Heart left ventricle (tissue), 16 donors: ENCODE measurements at regions not wholly inside any gene's neighbourhood (a gene's known extent, or its start where the extent isn't known, plus 50 kb on each side); places are given as distances from the start of the nearest gene placed in this dataset.
"Not testable (repeated sequence)": the region's sequence is repeated elsewhere in the genome, so short reads cannot be mapped to it uniquely, and the experiment has no call there.

Source experiments
- ATAC-seq, 4 donors: fragments of 200-7000 bp; cut with Tn5 transposase; one replicate each; pipeline ENCODE4 v1.9.1; 2020 to 2022; ENCODE audit warnings: moderate library complexity in 4 of 4, mild to moderate bottlenecking in 3 of 4, moderate number of reproducible peaks in 1 of 4
- DNase-seq, 5 donors: peaks; one replicate each; pipeline ENCODE4 v3.0.0-alpha.2; 2020
- H3K27ac ChIP-seq, 12 donors: fragments of 200-600 bp; sonication (generic) in 4 of 12; one replicate each; pipeline versions ENCODE4 v1.5.0 to v1.8.0; 2016 to 2022; ENCODE audit warnings: mild to moderate bottlenecking in 2 of 12
- H3K27me3 ChIP-seq, 9 donors: fragments of 200-600 bp; sonication (generic) in 2 of 9; one replicate each; pipeline versions ENCODE4 v1.5.1 to v1.8.0; 2016 to 2022; ENCODE audit warnings: mild to moderate bottlenecking in 3 of 9
- H3K36me3 ChIP-seq, 9 donors: fragments of 200-600 bp; sonication (generic) in 2 of 9; one replicate each; pipeline versions ENCODE4 v1.5.0 to v1.8.0; 2018 to 2022; ENCODE audit warnings: mild to moderate bottlenecking in 2 of 9
- H3K4me1 ChIP-seq, 12 donors: fragments of 200-600 bp; sonication (generic) in 4 of 12; one replicate each; pipeline versions ENCODE4 v1.5.0 to v1.8.0; 2016 to 2022; ENCODE audit warnings: mild to moderate bottlenecking in 3 of 12
- H3K4me3 ChIP-seq, 12 donors: fragments of 200-600 bp; sonication (generic) in 4 of 12; one replicate each; pipeline versions ENCODE4 v1.5.0 to v1.8.0; 2017 to 2022; ENCODE audit warnings: mild to moderate bottlenecking in 9 of 12, moderate library complexity in 4 of 12
- H3K9me3 ChIP-seq, 12 donors: fragments of 200-600 bp; sonication (generic) in 4 of 12; one replicate each; pipeline versions ENCODE4 v1.5.0 to v1.8.0; 2016 to 2022; ENCODE audit warnings: mild to moderate bottlenecking in 1 of 12
- CTCF ChIP-seq, 12 donors: fragments of 200-600 bp; sonication (generic) in 4 of 12; IDR thresholded peaks; one replicate each; pipeline versions ENCODE4 v1.5.0 to v1.8.0; 2018 to 2022; ENCODE audit warnings: antibody characterized with exemption in 12 of 12, mild to moderate bottlenecking in 5 of 12
- POLR2A ChIP-seq, 2 donors: fragments of 450-650 bp; IDR thresholded peaks; one replicate each; pipeline ENCODE4 v1.6.1; 2017; ENCODE audit warnings: antibody characterized with exemption in 2 of 2, mild to moderate bottlenecking in 2 of 2, moderate library complexity in 2 of 2
- WGBS, 4 donors: extraction: QIAGEN DNeasy Blood & Tissue Kit in 2 of 4; methylation state at CpG; one replicate each; pipeline versions ENCODE4 v1.1.5 to v1.1.7; 2013 to 2018; 5-methylcytosine and 5-hydroxymethylcytosine counted together
- intact Hi-C, 10 donors: fragments of 100-400 bp; cut with DNase I; formaldehyde crosslinking; loops; one replicate each; pipeline versions ENCODE4 v1.11.1 to v1.14.2; 2022
- donor health status: ischemic (EF 13 %, LVEDD 7.1; RV severe dilation, severe dysfunction).
- donor health status: healthy with polysubstance abuse.
- donor health status: DM: no; HTN: yes; CAD: no.
- donor health status: DM: no; HTN: no; CAD: no.
- donor health status: ischemic (EF 25% LVEDD 6.9; RV normal size, moderate dysfunction).
- donor health status: ischemic (EF 25% LVEDD 5.7; RV mildly dilated, moderate dysfunction).
- donor health status: healthy.
- donor health status: DM: yes; HTN: yes; CAD: no.
- donor health status: ischemic (EF 35%, LVEDD 5.7; RV mildly dilated, moderate dysfunction).
- donor health status: nonischemic (EF 11% LVEDD 7.7; RV severe dilation, severe dysfunction).
- donor health status: DM: yes; HTN: yes; CAD: no.
- donor health status: PGD.
- donor health status: ischemic (EF 29% LVEDD 5.4; RV normal size, mild dysfunction).
- donor health status: nonischemic (EF 23%, LVEDD 6.1; RV moderate dilation, normal function).

- H3K36me3 ChIP-seq: no peaks in the 10 kb centered on the region
- H3K27me3 ChIP-seq: no peaks in the 10 kb centered on the region
- no peak for DNase-seq
- peaks cover 0 to 3% (median 0%) of the 10 kb centered on the region in 12 donors for H3K9me3 ChIP-seq
- no peak overlapping the region for H3K27ac ChIP-seq
- H3K4me1 ChIP-seq: no peaks in the 10 kb centered on the region
- TF ChIP-seq POLR2A (IDR thresholded peaks at IDR 0.05) (no peak), CTCF (IDR thresholded peaks at IDR 0.05) (no peak)
- WGBS, 4 donors: 64 to 88% (median 83%) methylated on average over 10 of the region's 10 CpGs
- no peak overlapping the region for H3K4me3 ChIP-seq
- ATAC-seq: no peak
- intact Hi-C loops: no loop called here
These were observed 129.4 kb upstream of the UXS1 start for GRCh38 chr2:106323337-106324013.

DNA sequence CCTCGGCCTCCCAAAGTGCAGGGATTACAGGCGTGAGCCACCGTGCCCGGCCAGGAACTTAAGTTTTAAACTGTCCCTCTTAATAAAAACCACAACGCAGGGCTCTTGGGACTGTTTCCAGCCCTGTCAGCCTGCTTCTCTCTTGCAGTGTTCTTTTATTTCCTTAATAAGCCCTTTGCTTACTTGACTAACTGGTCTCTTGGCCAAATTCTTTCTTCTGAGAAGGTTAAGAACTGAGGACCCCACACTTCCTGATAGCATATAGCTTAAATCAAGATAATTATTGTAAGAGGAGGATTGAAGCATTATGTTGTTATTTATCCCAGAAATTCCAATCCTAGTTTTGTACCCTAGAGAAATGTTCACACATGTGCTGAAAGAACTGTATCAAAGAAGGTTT is 128.2 kb upstream of the UXS1 start:
- 70 to 81% (median 73%) methylated on average over 5 of the region's 5 CpGs for WGBS, 4 donors
- H3K27me3 ChIP-seq: no peaks in the 10 kb centered on the region
- ATAC-seq: no peak
- H3K4me3 ChIP-seq: no peak overlapping the region
- DNase-seq: no peak
- H3K27ac ChIP-seq: no peak overlapping the region
- no peak for TF ChIP-seq POLR2A (IDR thresholded peaks at IDR 0.05)
- no peak for TF ChIP-seq CTCF (IDR thresholded peaks at IDR 0.05)
- H3K9me3 ChIP-seq: peaks cover 0 to 3% (median 0%) of the 10 kb centered on the region in 12 donors
- intact Hi-C loops: no loop called here
- no peaks in the 10 kb centered on the region for H3K36me3 ChIP-seq
- H3K4me1 ChIP-seq: no peaks in the 10 kb centered on the region

DNA sequence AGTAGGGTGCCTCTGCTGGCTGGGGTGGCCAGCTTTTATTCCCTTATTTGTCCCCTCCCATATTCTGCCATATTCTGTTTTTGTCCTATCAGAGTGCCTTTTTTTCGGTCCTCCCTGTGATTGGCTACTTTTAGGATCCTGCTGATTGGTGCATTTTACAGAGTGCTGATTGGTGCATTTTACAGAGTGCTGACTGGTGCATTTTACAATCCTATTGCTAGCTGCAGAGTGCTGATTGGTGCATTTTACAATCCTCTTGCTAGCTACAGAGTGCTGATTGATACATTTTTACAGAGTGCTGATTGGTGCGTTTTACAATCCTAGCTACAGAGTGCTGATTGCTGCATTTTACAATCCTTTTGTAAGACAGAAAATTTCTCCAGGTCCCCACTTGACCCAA is 126.3 kb upstream of the UXS1 start:
- intact Hi-C loops, H3K4me3 ChIP-seq, DNase-seq, H3K27ac ChIP-seq, H3K4me1 ChIP-seq, H3K36me3 ChIP-seq, H3K27me3 ChIP-seq, ATAC-seq, H3K9me3 ChIP-seq: not testable (repeated sequence)
- 96 to 100% (median 96%) methylated on average over 2 of the region's 2 CpGs for WGBS, 4 donors

DNA sequence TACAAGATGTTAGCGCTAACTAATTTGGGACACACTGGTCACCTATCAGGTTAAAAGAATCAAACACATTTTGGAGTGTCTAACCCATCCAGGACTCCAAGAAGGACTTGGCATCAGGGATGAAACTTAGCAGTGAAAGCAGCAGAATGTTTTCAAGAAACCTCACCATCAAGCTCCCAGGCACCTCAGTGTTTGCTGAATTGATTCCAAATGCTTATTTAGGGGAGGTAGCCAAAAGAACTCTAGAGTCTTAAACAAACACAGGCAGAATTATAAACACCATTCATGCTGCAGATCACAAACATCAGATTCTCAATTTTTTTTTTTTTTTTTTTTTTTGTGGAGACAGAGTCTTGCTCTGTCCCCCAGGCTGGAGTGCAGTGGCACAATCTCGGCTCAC is 122.8 kb upstream of the UXS1 start:
- Histone ChIP-seq H3K9me3 (peaks cover 0 to 3% (median 0%) of the 10 kb centered on the region in 12 donors), H3K27ac (no peak overlapping the region), H3K36me3 (no peaks in the 10 kb centered on the region), H3K4me1 (no peaks in the 10 kb centered on the region), H3K27me3 (no peaks in the 10 kb centered on the region), H3K4me3 (no peak overlapping the region)
- intact Hi-C loops: no loop called here
- no peak for DNase-seq
- no peak for TF ChIP-seq POLR2A (IDR thresholded peaks at IDR 0.05)
- no peak for TF ChIP-seq CTCF (IDR thresholded peaks at IDR 0.05)
- 85 to 88% (median 87%) methylated on average over 2 of the region's 2 CpGs for WGBS, 4 donors
- no peak for ATAC-seq

- Histone ChIP-seq H3K4me1 (no peaks in the 10 kb centered on the region), H3K4me3 (no peak overlapping the region), H3K27ac (no peak overlapping the region), H3K27me3 (no peaks in the 10 kb centered on the region), H3K36me3 (no peaks in the 10 kb centered on the region), H3K9me3 (no peaks in the 10 kb centered on the region)
- intact Hi-C loops: no loop called here
- no peak for DNase-seq
- WGBS, 4 donors: 73 to 78% (median 78%) methylated on average over 3 of the region's 3 CpGs
- no peak for ATAC-seq
- no peak for TF ChIP-seq POLR2A (IDR thresholded peaks at IDR 0.05)
- no peak for TF ChIP-seq CTCF (IDR thresholded peaks at IDR 0.05)
These were observed 120.3 kb upstream of the UXS1 start for GRCh38 chr2:106314444-106314843.
